Fibroblast of villous mesenchyme (primary cell): ENCODE measurements at regions not wholly inside any gene's neighbourhood (a gene's known extent, or its start where the extent isn't known, plus 50 kb on each side); places are given as distances from the start of the nearest gene placed in this dataset.
A peak's percentile ranks its signal among the peaks of the same experiment; 100 is the strongest.

Source experiments
- DNase-seq: peaks from one replicate; pipeline ENCODE4 v3.0.0-alpha.2; 2010; ENCODE audit warnings: low read depth
- H3K4me3 ChIP-seq: 2 replicates; pipeline ENCODE4 v1.5.1; 2011; ENCODE audit warnings: low read depth, mild to moderate bottlenecking, low read length
- CTCF ChIP-seq: IDR thresholded peaks from 2 replicates; pipeline ENCODE4 v1.5.1; 2012; ENCODE audit warnings: low read depth, mild to moderate bottlenecking, low read length; ENCODE audit not compliant: insufficient read depth

DNA sequence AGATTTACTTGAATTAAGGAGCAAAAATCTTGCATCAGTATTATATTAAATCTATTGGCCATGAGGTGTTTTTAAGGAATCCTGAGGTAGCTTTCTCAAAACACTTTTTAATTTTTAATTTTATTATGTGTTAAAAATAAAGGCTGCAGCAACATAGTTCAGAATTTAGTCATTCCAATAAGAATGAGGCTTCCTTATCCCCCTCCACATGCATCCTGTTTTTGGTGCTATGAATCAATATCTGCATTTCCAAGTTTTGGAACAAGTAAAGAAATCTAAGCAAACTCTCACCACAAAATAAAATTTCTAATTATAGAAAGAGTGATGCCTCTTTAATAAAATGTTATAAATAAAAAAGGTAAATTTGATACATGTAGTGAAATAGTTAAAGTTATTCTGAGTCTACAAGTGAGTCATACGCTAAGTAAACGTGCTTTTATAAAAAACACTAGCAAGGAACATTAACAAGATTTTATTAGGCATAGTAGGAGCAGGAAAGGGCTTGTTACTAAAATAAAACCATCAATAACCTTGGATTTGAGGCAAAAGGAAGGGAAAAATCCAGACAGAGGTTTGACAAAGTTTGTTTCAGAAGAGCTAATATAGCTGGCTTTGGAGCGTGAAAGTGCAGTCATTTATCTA, 1218.0 kb downstream of the NSUN3 start:
- peak; percentile 12 for DNase-seq
- H3K4me3 ChIP-seq, result no peak overlapping the region
- no peak for TF ChIP-seq CTCF

- no peak overlapping the region for H3K4me3 ChIP-seq
- peak; percentile 41 for DNase-seq
- no peak for TF ChIP-seq CTCF
Measured at GRCh38 chr3:95289295-95289694, 1226.4 kb downstream of the NSUN3 start.

GRCh38 chr3:95297581-95297980, 1234.7 kb downstream of the NSUN3 start:
- H3K4me3 ChIP-seq, result no peak overlapping the region
- no peak for DNase-seq
- TF ChIP-seq CTCF, result no peak

GRCh38 chr3:95302044-95302443, 1239.2 kb downstream of the NSUN3 start:
- no peak for TF ChIP-seq CTCF
- H3K4me3 ChIP-seq, result no peak overlapping the region
- DNase-seq, result peak; percentile 43

GRCh38 chr3:95310560-95310959, 1247.7 kb downstream of the NSUN3 start:
- DNase-seq, result no peak
- H3K4me3 ChIP-seq, result no peak overlapping the region
- no peak for TF ChIP-seq CTCF

DNA sequence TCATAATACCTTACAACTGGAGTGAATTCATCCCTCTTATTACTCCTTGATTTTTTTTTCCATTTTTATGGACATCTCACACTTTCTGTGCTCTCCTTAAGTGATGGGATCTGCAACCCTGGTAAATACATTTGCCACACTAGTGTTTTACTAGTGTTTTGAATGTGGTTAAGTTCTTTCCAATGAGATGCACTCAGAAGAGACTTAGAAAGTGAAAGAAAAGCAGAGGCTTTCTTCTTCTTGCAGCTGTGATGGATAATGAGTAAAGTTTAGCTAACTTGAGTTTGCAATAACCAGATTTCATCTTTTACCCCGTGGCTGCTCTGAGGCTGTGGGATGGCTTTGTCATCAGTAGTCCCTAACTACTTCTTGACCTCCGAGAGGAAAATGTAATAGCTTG, 1248.4 kb downstream of the NSUN3 start:
- H3K4me3 ChIP-seq, result no peak overlapping the region
- no peak for TF ChIP-seq CTCF
- no peak for DNase-seq

DNA sequence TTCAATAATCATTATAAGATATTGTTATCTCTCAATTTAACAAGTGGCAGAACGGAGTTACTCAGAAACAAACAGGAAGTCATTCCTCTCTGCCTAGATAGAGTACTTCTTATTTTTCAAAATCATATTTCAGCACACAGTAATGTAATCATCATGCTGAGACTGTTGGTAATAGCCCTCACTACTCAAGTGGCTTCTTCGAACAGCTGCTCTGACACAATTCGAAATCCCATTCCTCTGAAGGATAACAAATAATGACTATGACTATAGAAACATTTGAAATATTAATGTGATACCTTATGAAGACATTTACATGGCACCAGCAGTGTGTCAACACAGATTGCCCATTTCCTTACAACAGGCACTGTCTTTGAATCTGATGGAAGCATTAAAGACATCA, 1249.8 kb downstream of the NSUN3 start:
- no peak overlapping the region for H3K4me3 ChIP-seq
- no peak for TF ChIP-seq CTCF
- DNase-seq, result no peak
